HT1080 (cell line): ENCODE measurements at regions not wholly inside any gene's neighbourhood (a gene's known extent, or its start where the extent isn't known, plus 50 kb on each side); places are given as distances from the start of the nearest gene placed in this dataset.

Experiments
- DNase-seq: peaks from one replicate; pipeline ENCODE4 v3.0.0-alpha.2; 2015; ENCODE audit warnings: low read depth

GRCh38 chr15:93881310-93881709 is 350.1 kb upstream of the MCTP2 start:
- no peak for DNase-seq

GRCh38 chr15:93880358-93880757 is 351.0 kb upstream of the MCTP2 start:
- DNase-seq = no peak

GRCh38 chr15:93870583-93870982 is 360.8 kb upstream of the MCTP2 start:
- DNase-seq = no peak

DNA sequence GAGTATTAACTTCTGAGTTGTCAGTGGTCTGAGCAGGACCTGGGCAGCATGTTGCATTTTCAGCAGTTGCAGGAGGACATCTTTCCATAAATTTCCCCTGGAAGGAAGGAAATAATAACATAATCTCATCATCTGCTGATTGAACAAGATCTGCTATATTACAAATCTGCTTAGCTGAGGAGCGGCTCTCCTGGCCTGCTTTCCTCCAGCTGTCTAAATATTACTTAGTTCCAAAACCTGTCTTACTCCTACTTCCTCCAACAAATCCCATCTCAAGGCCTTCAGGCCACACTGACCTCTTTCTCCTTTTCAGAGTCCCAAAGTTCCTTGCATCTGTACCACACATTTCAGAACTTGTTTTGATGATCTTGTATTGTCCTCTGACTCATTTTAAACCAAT is 364.4 kb upstream of the MCTP2 start:
- no peak for DNase-seq

- no peak for DNase-seq
These were observed 364.9 kb upstream of the MCTP2 start for GRCh38 chr15:93866476-93866875.

DNA sequence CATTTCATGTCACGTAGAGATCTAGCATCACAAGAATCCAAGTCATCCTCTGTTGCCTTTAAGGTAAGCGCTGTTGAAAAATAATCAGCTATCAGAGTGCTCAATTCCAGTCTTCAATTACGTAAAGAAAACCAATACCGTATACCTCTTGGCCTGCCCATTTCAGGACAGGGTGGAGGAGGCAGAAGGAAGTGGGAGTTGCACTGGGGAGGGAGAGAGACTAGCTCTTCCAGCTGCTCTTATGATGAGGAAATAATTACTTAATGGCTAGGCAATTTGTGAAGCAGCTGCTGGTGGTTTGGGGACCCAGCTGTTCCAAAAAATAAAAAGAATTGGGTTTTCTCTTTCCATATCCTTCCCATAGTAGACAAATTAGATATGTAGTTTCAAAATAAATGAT is 365.8 kb upstream of the MCTP2 start:
- no peak for DNase-seq

DNA sequence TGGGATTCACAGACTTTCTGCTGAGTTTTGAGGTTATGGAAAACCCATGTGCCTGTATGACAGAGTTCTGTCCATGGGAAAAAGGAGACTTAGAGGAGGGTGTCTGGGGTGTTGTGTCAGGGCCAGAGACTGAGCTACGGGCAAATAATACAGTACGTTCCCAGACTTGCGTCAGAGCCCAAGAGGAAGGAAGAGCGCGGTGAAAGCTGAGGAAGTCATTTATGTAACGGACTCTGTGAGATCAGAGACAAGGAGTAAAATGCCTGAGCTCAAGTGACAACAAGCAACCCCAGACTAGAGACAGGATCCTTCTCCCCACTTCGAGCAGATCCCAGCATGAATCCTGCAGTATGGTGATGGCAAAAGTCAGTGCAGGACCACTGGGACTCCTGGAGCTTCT is 368.6 kb upstream of the MCTP2 start:
- DNase-seq = no peak

DNA sequence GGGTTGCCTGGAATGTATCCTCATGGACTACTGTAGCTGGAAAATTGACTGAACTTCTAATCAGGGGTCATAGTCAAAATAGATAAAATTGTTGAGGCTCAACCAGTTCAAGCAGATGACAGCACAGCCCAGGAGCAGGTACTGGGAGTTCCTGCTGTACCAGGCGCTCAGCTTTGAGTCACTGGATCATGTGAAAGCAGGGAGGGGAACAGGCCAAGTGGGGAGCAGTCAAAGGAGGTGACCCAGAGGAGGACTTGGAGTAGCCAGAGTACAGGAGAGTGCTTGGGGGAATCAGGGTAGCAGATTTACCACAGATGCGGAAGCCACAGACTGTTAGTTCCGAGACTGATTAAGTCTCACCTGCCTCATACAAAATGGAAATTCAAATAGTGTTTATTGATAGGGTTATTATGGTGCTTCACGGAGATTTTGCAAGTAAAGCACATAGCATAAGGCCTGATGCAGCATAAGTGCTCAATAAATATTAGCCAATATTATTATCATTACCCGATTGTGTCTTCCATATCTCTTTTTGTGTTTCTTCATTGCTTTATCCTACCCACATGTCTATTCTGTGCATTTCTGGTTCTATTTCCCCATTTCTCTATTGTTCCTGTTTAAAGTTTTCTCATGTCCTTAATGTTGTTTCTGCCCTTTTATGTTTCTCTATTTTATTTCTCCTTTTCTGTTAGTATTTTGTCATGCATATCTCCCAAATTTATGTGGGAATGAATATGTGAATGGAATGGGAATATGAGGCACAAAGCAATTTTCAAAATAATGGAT is 369.2 kb upstream of the MCTP2 start:
- DNase-seq = no peak

DNA sequence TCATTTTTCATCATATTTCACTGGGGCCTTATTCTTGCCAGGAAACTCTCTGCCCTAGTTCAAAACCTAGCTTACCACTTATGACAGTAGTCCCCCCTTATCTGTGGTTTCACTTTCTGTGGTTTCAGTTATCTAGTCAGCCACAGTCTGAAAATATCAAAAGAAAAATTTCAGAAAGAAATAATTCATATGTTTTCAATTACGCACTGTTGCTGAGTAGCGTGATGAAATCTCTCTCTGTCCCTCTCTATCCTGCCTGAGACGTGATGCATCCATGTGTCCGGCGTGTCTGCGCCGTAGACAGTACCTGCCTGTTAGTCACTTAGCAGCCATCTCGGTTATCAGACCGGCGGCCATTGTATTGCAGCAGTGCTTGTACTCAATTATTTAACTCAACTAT is 369.9 kb upstream of the MCTP2 start:
- no peak for DNase-seq

- DNase-seq = no peak
These were observed 370.7 kb upstream of the MCTP2 start for GRCh38 chr15:93860701-93861100.

GRCh38 chr15:93859176-93859575 is 372.2 kb upstream of the MCTP2 start:
- DNase-seq = no peak

DNA sequence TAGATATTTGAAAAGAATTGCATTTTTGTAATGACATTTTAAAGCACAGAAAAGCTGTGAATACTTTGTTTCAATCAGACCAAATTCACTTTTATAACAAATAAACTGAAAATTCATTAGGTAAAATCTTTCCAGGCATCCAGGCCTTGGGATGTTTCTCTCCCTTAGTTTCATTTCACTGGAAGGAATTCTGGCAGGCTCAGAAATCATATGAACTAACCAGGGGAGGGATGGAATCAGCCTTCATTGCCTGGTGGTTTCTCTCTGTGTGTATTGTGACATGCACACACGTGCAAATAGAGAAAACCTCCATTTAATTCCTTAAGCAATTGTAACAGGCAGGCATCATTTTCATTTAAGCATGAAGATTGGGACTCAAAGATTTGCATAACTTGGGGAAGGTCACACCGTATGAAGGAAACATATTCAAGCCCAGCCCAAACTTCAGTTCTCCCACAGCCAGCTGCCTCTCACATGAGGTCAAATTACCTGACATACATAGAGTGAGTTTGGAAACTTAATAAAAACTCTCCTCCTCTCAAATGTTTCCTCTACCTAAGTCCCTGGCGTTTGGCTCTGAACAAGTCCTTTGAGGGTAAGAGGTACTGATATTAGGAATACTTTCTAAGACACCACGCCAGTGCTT is 376.1 kb upstream of the MCTP2 start:
- no peak for DNase-seq

GRCh38 chr15:93854088-93854487 is 377.3 kb upstream of the MCTP2 start:
- no peak for DNase-seq

GRCh38 chr15:93852761-93853160 is 378.6 kb upstream of the MCTP2 start:
- DNase-seq = peak; percentile 22

GRCh38 chr15:93848490-93848889 is 382.9 kb upstream of the MCTP2 start:
- no peak for DNase-seq

DNA sequence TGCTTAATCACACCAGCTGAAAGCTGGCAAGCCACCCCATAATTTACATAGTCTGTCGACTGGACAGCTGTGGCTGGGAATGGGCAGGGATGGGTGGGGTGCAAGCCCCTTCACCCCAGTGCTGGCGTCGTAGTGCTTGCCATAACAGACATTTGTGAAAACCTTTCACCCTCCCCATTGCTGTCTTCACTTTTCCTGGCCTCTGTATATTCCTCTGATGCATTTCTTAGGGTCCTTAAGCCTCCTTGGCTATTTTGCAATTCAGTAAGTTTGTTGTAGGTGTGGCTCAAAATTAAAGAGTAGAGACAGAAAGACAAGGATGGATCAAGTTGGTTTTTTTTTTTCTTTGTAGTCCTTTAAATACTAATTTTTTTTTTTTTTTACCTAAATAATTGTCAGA is 383.3 kb upstream of the MCTP2 start:
- DNase-seq = no peak

DNA sequence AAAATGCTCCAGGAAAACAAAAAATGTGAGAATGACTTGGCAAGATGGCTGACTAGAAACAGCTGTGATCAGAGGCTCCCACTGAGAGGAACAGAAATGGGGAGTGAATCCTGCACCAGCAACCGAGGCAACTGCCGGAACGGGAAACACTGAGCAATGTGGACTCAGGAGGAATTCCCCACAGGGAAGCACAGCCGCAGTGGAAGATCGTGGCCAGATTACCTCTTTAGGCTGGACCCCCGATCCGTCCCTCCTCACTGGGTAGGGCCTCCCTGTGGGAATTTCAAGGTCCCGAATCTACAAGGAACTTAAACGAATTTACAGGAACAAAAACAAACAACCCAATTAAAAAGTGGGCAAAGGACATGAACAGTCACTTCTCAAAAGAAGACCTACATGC is 385.2 kb upstream of the MCTP2 start:
- DNase-seq = no peak

GRCh38 chr15:93837450-93837849 is 393.9 kb upstream of the MCTP2 start:
- DNase-seq = no peak

GRCh38 chr15:93835344-93835743 is 396.0 kb upstream of the MCTP2 start:
- no peak for DNase-seq

GRCh38 chr15:93831641-93832040 is 399.7 kb upstream of the MCTP2 start:
- DNase-seq = no peak

DNA sequence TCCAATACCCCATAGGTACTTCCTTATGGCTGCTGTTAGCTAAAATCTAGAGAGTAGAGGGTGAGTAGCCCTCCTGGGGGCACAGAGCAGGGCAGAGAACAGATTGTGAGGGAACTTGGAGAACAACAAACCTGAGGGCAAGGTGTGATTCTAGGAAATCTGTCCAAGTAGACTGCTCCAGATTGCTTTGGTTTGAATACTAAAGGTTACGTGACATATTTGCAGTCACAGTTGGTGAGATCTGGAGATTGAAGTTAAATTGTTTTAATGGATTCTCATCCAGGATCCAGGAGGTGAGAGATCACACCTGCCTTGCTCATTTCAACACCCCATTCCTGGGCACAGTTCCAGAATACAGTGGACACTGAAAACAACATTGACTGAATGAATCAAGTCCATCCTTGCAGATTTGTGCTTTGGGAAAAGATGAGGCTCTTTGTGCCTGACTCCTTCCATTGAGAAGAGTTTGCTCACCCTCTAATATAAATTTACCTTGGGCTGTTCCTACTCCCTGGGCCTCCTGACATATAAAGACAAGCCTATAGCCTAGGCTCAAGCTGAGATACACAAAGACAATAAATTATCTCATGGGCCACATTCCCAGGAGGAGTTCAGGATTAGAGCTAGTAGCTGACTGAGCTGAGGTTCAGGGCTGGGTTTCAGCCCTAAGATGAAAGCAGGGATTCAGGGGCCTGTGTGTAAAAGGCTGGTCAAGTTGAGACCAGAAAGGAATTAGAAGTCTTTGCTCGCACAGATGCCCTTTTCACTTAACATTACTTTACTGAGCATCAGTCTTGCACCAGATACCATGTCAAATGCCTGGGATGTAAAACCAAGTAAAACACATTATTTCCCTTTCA is 400.9 kb upstream of the MCTP2 start:
- no peak for DNase-seq
